ENCODE measurements at regions not wholly inside any gene's neighbourhood (a gene's known extent, or its start where the extent isn't known, plus 50 kb on each side); places are given as distances from the start of the nearest gene placed in this dataset.
A peak's percentile ranks its signal among the peaks of the same experiment; 100 is the strongest.

DNA sequence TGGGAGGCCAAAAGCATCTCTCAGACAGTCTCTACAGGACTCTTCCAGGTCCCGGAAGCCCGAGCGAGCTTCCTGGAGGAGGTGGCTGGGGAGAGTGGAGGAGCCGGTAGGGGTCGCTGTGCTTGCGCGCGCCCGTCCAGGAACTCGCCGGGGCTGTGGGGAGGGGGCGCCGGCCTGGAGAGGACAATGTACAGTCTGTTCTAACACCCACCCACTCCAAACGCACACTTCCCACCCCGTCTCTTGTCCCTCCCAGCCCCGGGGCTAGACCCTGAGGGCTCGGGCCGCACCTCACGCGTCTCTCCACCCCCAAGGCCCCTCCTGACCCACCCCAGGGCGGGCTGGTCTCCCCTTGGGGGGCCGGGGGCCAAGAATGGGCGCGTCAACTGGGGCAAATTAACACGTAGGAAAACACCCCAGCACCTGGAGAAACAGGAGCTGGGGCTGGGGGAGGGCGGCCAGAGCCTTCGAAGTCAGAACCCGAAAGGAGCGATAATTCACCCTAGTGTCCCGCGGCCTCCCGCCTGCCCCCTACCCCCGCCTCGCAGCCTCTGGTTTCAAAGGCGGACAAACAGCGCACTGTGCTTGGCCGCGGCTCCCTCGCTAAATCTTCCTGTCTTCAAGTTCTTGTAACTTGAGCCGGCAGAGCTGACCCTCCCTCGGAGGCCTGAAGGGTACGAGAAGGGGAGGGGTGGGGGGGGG is 103.2 kb upstream of the FOXP4 start:
- WGBS = 1% methylated on average over 35 of the region's 42 CpGs
- Histone ChIP-seq H3K4me1 (ENCODE audit: insufficient read depth, low read length) (peaks cover 17% of the 10 kb centered on the region), H3K9me3 (ENCODE audit: insufficient read depth, low read depth, low read length) (no peaks in the 10 kb centered on the region), H3K27me3 (ENCODE audit: insufficient read depth, low read length) (peaks cover 41% of the 10 kb centered on the region), H3K36me3 (ENCODE audit: insufficient read depth, low read length) (no peaks in the 10 kb centered on the region), H3K4me3 (ENCODE audit: low read length) (peak overlapping the region; percentile 55), H3K9ac (ENCODE audit: low read depth, low read length) (peak overlapping the region; percentile 52), H3K27ac (ENCODE audit: low read depth, low read length) (peak overlapping the region; percentile 86)

DNA sequence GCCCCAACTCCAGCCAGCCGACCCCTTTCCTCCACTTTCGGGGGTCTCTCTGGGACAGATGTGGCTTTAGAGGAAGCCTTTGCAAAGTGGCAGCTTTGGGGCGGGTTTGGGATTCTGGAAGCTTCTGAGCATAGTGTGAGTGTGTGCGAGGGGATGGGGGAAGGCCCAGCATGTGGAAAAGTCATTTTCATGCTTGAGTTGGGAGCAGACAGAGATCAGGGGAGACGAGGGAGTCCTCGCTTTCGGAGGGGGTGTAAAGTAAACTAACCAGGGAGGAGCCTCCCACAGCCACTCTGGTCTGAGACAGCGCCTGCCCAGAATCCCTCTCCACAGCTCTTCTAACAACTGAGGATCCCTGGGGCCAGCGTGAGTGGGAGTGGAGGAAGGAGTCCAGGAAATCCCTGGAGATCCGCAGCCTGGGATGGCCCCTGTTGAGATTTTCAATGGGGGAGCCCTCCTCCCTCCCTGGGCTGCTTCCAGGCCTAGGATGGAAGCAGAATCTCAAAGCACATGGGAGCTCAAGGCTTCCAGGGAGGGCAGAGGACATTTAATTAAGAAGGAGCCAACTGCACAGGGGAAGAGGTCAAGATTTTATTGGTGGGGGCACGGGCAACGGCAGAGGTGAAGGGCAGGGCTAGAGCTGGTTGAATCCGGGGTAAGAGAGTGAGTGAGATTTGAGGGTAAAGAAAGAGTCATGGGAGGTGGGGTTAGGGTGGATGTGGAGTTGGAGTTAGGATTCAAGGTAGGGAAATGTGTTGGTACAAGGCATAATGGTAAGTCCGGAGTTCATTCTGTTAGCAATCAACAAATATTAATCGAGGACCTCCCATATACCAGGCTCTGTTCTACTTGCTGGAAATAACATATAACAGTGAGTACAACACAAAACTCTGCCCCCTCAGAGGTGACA is 102.3 kb upstream of the FOXP4 start:
- 24% methylated on average over 13 of the region's 15 CpGs for WGBS
- H3K36me3 ChIP-seq (ENCODE audit: insufficient read depth, low read length) = no peaks in the 10 kb centered on the region
- H3K9ac ChIP-seq (ENCODE audit: low read depth, low read length) = no peak overlapping the region
- H3K4me1 ChIP-seq (ENCODE audit: insufficient read depth, low read length) = peaks cover 17% of the 10 kb centered on the region
- no peaks in the 10 kb centered on the region for H3K9me3 ChIP-seq (ENCODE audit: insufficient read depth, low read depth, low read length)
- H3K4me3 ChIP-seq (ENCODE audit: low read length) = peak overlapping the region; percentile 30
- peaks cover 32% of the 10 kb centered on the region for H3K27me3 ChIP-seq (ENCODE audit: insufficient read depth, low read length)
- no peak overlapping the region; the same call in 1 of the 2 replicates for H3K27ac ChIP-seq (ENCODE audit: low read depth, low read length)

DNA sequence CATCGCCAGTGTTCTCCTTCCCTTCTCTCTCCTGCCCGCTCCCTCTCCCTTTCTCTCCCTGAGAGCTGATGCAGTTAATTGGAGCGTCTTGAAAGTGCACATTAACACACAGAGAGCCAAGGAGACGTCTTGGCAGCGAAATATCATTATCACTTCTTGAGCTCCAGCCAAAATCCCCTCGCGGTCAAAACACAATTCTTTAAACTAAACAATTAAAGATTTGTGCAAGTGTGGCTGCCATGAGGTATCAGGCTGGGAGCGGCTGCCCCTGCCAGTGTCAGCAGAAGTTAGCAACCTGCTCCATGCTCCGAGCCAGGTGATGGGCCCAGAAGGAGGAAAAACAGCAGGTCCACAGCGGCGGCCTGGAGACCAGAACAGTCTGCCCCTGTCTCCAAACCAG is 100.9 kb upstream of the FOXP4 start:
- Histone ChIP-seq H3K27me3 (ENCODE audit: insufficient read depth, low read length) (peaks cover 32% of the 10 kb centered on the region), H3K27ac (ENCODE audit: low read depth, low read length) (no peak overlapping the region), H3K4me3 (ENCODE audit: low read length) (no peak overlapping the region), H3K9ac (ENCODE audit: low read depth, low read length) (no peak overlapping the region), H3K9me3 (ENCODE audit: insufficient read depth, low read depth, low read length) (no peaks in the 10 kb centered on the region), H3K4me1 (ENCODE audit: insufficient read depth, low read length) (peaks cover 17% of the 10 kb centered on the region), H3K36me3 (ENCODE audit: insufficient read depth, low read length) (no peaks in the 10 kb centered on the region)
- WGBS = 81% methylated on average over 11 of the region's 11 CpGs

DNA sequence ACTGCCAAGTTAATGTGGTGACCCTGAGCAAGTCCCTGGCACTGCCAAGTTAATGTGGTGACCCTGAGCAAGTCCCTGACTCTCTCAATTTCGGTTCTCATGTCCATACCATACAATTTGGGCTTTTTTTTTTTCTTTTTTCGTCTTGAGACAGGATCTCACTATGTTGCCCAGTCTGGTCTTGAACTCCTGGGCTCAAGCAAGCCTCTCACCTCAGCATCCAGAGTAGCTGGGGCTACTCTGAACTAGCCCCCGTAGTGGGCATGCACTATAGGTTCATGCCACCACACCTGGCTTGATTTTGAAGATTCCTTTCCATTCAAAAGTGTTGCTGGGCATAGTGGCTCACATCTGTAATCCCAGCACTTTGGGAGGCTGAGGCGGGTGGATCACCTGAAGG is 100.0 kb upstream of the FOXP4 start:
- Histone ChIP-seq H3K27ac (ENCODE audit: low read depth, low read length) (no peak overlapping the region), H3K36me3 (ENCODE audit: insufficient read depth, low read length) (no peaks in the 10 kb centered on the region), H3K4me3 (ENCODE audit: low read length) (no peak overlapping the region), H3K9me3 (ENCODE audit: insufficient read depth, low read depth, low read length) (no peaks in the 10 kb centered on the region), H3K4me1 (ENCODE audit: insufficient read depth, low read length) (peaks cover 17% of the 10 kb centered on the region), H3K27me3 (ENCODE audit: insufficient read depth, low read length) (peaks cover 26% of the 10 kb centered on the region), H3K9ac (ENCODE audit: low read depth, low read length) (no peak overlapping the region)
- WGBS = 94% methylated on average over 4 of the region's 4 CpGs

DNA sequence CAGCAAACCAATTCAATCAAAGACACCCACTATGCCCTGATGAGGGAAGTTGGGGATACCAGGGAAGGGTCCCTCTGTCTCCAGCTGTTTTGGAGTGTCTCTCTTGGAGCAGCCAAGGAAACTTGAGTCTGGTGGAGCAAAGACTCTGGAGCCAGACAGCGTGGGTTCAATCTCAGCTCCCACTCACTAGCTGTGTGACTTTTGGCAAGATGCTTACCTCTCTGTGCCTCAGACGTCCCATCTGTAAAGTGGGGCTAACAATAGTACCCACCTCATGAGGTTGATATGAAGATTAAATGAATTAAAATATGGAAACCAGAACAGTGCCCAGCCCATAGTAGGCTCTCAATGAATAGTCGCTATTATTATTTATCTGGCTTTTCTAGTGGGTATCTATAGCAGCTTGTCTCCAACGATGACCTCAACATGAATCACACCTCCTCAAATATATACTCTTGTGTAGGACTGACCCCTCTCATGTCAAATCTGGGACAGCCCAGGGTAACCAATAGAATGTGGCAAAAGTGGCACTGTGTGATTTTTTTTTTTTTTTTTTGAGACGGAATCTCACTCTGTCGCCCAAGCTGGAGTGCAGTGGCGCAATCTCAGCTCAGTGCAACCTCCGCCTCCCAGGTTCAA is 99.2 kb upstream of the FOXP4 start:
- Histone ChIP-seq H3K9me3 (ENCODE audit: insufficient read depth, low read depth, low read length) (no peaks in the 10 kb centered on the region), H3K36me3 (ENCODE audit: insufficient read depth, low read length) (no peaks in the 10 kb centered on the region), H3K27me3 (ENCODE audit: insufficient read depth, low read length) (peaks cover 31% of the 10 kb centered on the region), H3K4me3 (ENCODE audit: low read length) (no peak overlapping the region), H3K4me1 (ENCODE audit: insufficient read depth, low read length) (peaks cover 17% of the 10 kb centered on the region), H3K27ac (ENCODE audit: low read depth, low read length) (no peak overlapping the region), H3K9ac (ENCODE audit: low read depth, low read length) (no peak overlapping the region)
- 90% methylated on average over 8 of the region's 8 CpGs for WGBS

DNA sequence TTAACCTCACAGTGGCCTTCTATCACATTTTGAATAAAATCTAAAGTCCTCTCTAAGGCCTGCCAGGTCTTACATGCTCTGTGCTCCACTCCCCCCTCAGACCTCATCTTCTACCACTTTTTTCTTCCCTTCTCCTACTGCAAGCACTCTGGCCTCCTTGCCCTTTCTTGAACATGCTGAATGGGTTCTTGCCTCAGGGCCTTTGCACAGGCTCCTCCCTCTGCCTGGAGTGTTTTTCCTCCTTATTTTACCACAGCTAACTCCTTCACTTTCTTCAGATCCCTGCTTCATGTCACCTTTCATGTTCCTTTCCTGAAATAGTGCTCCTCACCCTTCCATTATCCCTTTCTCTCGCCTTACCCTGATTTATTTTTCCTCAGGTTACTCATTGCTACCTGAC is 97.9 kb upstream of the FOXP4 start:
- no peaks in the 10 kb centered on the region for H3K36me3 ChIP-seq (ENCODE audit: insufficient read depth, low read length)
- H3K4me1 ChIP-seq (ENCODE audit: insufficient read depth, low read length) = peaks cover 21% of the 10 kb centered on the region
- no peak overlapping the region for H3K4me3 ChIP-seq (ENCODE audit: low read length)
- peaks cover 31% of the 10 kb centered on the region for H3K27me3 ChIP-seq (ENCODE audit: insufficient read depth, low read length)
- no peaks in the 10 kb centered on the region for H3K9me3 ChIP-seq (ENCODE audit: insufficient read depth, low read depth, low read length)
- WGBS = 100% methylated on average over 1 of the region's 1 CpG
- no peak overlapping the region for H3K27ac ChIP-seq (ENCODE audit: low read depth, low read length)
- H3K9ac ChIP-seq (ENCODE audit: low read depth, low read length) = no peak overlapping the region

DNA sequence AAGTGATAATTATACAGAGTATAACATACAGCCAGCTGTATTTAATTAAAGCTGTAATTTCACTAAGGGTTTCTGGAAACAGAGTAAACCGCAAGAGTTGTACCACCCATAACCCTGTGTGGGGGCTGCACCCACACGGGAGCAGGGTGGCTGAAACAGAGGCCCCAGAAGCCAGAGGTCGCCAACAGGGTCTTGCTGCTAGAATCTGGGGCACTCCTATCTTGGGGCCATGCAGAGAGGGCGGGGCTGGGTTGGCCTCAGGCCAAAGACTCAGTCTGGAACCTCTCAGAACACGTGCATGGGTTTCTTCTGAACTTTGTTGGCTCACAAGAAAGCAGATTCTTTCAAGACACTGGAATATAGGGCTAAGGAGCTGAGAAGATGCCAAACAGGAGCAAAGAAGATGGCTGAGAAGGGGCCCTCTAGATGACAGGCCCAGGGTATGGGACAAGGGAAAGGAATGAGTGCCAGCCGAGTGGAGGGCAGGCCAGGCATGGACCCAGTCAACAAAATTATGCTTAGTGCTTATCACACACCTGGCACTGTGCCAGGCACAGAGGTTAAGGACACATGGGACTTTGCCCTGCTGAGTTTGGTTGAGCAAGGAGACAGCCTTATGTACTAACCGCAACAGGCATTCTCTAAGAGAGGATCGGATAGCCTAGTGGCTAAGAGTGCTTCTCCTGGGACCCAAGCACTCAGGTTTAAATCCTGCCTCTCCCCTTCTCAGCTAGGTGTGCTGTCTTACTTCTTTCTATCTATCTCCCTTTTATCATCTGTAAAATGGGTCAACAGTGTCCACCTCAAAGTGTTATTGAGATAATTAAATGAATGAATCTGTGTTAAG is 96.6 kb upstream of the FOXP4 start:
- peaks cover 9% of the 10 kb centered on the region; the same call in 1 of the 2 replicates for H3K4me1 ChIP-seq (ENCODE audit: insufficient read depth, low read length)
- H3K4me3 ChIP-seq (ENCODE audit: low read length) = no peak overlapping the region
- 80% methylated on average over 8 of the region's 8 CpGs for WGBS
- no peak overlapping the region for H3K27ac ChIP-seq (ENCODE audit: low read depth, low read length)
- no peak overlapping the region for H3K9ac ChIP-seq (ENCODE audit: low read depth, low read length)
- H3K36me3 ChIP-seq (ENCODE audit: insufficient read depth, low read length) = no peaks in the 10 kb centered on the region
- no peaks in the 10 kb centered on the region for H3K9me3 ChIP-seq (ENCODE audit: insufficient read depth, low read depth, low read length)
- peaks cover 19% of the 10 kb centered on the region for H3K27me3 ChIP-seq (ENCODE audit: insufficient read depth, low read length)

DNA sequence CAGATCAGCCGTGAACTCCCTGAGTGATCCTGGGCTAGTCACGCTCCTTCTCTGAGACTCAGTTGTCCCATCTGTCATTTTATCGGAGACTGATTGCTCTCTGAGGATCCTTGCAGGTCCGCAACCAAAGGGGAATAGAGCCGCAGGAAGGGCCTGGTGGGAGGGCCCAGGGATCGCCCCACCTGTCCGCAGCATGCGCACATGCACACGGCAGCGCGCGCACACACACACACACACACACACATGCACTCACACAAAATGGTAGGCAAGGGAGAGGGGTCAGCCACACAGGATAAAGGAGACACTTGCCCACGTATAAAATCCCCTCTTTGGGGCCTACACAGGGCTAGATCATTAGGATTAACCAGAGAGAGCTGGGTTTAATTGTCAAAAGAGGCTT is 95.6 kb upstream of the FOXP4 start:
- Histone ChIP-seq H3K36me3 (ENCODE audit: insufficient read depth, low read length) (no peaks in the 10 kb centered on the region), H3K4me1 (ENCODE audit: insufficient read depth, low read length) (peaks cover 7% of the 10 kb centered on the region), H3K9me3 (ENCODE audit: insufficient read depth, low read depth, low read length) (no peaks in the 10 kb centered on the region), H3K27ac (ENCODE audit: low read depth, low read length) (no peak overlapping the region), H3K27me3 (ENCODE audit: insufficient read depth, low read length) (peaks cover 19% of the 10 kb centered on the region), H3K9ac (ENCODE audit: low read depth, low read length) (no peak overlapping the region), H3K4me3 (ENCODE audit: low read length) (no peak overlapping the region)
- 94% methylated on average over 13 of the region's 13 CpGs for WGBS

DNA sequence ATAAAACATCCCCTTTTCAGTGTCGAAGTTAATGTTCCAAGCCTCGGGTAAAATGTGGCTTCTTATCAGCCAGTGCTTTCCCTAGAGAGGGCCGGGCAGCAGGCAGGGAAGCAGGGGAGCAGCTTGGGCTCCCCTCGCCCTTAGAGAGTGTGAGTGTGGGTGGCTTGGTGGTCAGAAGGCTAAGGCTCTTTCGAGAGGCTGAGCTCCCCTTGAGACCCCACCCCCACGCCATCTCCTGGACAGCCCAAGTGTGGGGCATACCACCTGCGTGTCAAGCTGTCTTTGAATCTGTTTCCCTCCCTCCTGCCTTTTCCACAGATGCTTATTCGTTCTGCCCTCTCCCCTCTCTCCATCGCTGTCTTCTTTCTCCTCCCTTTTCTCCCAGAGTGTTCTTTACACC is 95.1 kb upstream of the FOXP4 start:
- Histone ChIP-seq H3K9me3 (ENCODE audit: insufficient read depth, low read depth, low read length) (no peaks in the 10 kb centered on the region), H3K4me3 (ENCODE audit: low read length) (no peak overlapping the region), H3K27me3 (ENCODE audit: insufficient read depth, low read length) (peaks cover 19% of the 10 kb centered on the region), H3K4me1 (ENCODE audit: insufficient read depth, low read length) (peaks cover 11% of the 10 kb centered on the region), H3K27ac (ENCODE audit: low read depth, low read length) (no peak overlapping the region), H3K36me3 (ENCODE audit: insufficient read depth, low read length) (no peaks in the 10 kb centered on the region), H3K9ac (ENCODE audit: low read depth, low read length) (no peak overlapping the region)
- WGBS = 56% methylated on average over 9 of the region's 9 CpGs

DNA sequence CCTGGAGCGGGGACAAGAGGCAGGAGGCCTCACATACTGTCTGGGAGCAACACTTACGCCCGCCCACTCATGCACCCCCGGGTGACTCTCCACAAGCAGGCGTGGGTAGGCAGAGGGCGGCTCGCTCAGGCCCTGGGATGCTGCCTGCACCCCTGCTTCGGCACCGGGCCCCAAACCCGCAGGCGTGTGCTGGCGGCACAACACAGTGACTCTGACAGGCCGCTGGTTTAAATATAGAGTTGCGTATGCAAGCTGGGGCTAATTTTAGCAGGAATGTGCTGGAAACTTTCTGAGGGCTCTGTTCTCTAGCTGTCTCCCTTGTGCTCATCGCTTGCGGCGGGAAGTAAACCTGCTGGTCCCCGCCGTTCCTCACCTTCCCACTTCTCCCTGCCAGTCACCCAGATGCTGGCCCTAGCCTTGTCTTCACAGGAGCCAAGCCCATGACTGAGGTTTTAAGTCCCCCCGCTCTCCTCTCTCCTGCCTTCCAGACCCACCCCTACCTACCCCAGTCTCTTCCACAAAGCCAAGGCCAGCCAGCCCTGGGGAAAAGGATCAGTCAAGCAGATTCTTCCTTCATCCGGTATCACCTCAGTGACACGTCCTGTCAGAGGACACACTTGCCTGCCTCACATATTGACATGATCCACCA is 94.5 kb upstream of the FOXP4 start:
- Histone ChIP-seq H3K36me3 (ENCODE audit: insufficient read depth, low read length) (no peaks in the 10 kb centered on the region), H3K4me3 (ENCODE audit: low read length) (no peak overlapping the region), H3K27me3 (ENCODE audit: insufficient read depth, low read length) (peaks cover 19% of the 10 kb centered on the region), H3K4me1 (ENCODE audit: insufficient read depth, low read length) (peaks cover 16% of the 10 kb centered on the region), H3K9ac (ENCODE audit: low read depth, low read length) (no peak overlapping the region), H3K9me3 (ENCODE audit: insufficient read depth, low read depth, low read length) (no peaks in the 10 kb centered on the region), H3K27ac (ENCODE audit: low read depth, low read length) (no peak overlapping the region)
- WGBS = 85% methylated on average over 22 of the region's 22 CpGs
